H1 (cell line): ENCODE measurements at regions not wholly inside any gene's neighbourhood (a gene's known extent, or its start where the extent isn't known, plus 50 kb on each side); places are given as distances from the start of the nearest gene placed in this dataset.

ENCODE experiments used
- CTCF ChIA-PET: fragments of 300-600 bp; sonication (Branson Sonifier 250); formaldehyde crosslinking; loops from one replicate; lab custom pipeline; 2021; ENCODE audit not compliant: partially characterized antibody; lab: Charles Lee
- POLR2A ChIA-PET: fragments of 300-600 bp; sonication (Branson Sonifier 250); formaldehyde crosslinking; loops from one replicate; lab custom pipeline; 2021; ENCODE audit warnings: inconsistent platforms; ENCODE audit not compliant: partially characterized antibody; lab: Charles Lee
- DNase-seq, 2 experiments: peaks; one replicate each; pipeline versions ENCODE4 v3.0.0 to v3.0.0-alpha.2; 2010 to 2022; ENCODE audit warnings: low spot score in 2 of 2, low read depth in 1 of 2, mixed read lengths in 1 of 2
- FAIRE-seq: peaks from 2 replicates; lab custom pipeline; 2011; peaks lifted over from hg19 to GRCh38; lab: Jason Lieb, UNC
- H2AFZ ChIP-seq: 2 replicates; pipeline ENCODE4 v1.8.1; 2012; ENCODE audit warnings: low read length, inconsistent platforms
- H2AK5ac ChIP-seq: 2 replicates; pipeline ENCODE4 v1.6.1; 2013; ENCODE audit warnings: low read depth, low read length
- H2BK120ac ChIP-seq: replicated peaks from 2 replicates; pipeline ENCODE3; 2013; ENCODE audit warnings: low read depth, low read length, inconsistent platforms
- H2BK12ac ChIP-seq: 2 replicates; pipeline ENCODE4 v1.6.1; 2013; ENCODE audit warnings: low read depth, low read length
- H2BK15ac ChIP-seq: 2 replicates; pipeline ENCODE4 v1.6.1; 2013; ENCODE audit warnings: low read length
- H2BK20ac ChIP-seq: 2 replicates; pipeline ENCODE4 v1.6.1; 2013; ENCODE audit warnings: low read length
- H2BK5ac ChIP-seq: 2 replicates; pipeline ENCODE4 v1.6.1; 2013; ENCODE audit warnings: low read depth, low read length
- H3K14ac ChIP-seq: 2 replicates; pipeline ENCODE4 v1.6.1; 2013; ENCODE audit warnings: inconsistent platforms; ENCODE audit not compliant: insufficient read length
- H3K18ac ChIP-seq: 2 replicates; pipeline ENCODE4 v1.6.1; 2013; ENCODE audit warnings: low read length; ENCODE audit errors: extremely low read depth
- H3K23ac ChIP-seq: 2 replicates; pipeline ENCODE4 v1.6.1; 2013; ENCODE audit warnings: inconsistent platforms; ENCODE audit not compliant: insufficient read length
- H3K23me2 ChIP-seq: 2 replicates; pipeline ENCODE4 v1.6.1; 2013; ENCODE audit warnings: low read depth, low read length
- H3K27ac ChIP-seq: 2 replicates; pipeline ENCODE4 v1.6.1; 2011; ENCODE audit warnings: low read depth, low read length, inconsistent platforms
- H3K27me3 ChIP-seq, 4 experiments: replicated peaks in 1 of 4; 1 replicate in 1 of 4; 2 replicates in 3 of 4; pipeline versions ENCODE4 v1.6.1 to v1.8.1; 2011 to 2013; ENCODE audit warnings: low read length in 3 of 4, mild to moderate bottlenecking in 3 of 4, inconsistent platforms in 2 of 4, mixed read lengths in 2 of 4, moderate library complexity in 1 of 4; ENCODE audit not compliant: control insufficient read depth in 3 of 4, insufficient read depth in 3 of 4; ENCODE audit errors: extremely low read depth in 1 of 4
- H3K36me3 ChIP-seq, 4 experiments: 2 replicates each; pipeline versions ENCODE4 v1.6.1 to v1.8.1; 2011 to 2013; ENCODE audit warnings: mild to moderate bottlenecking in 4 of 4, low read length in 3 of 4, moderate library complexity in 2 of 4, control low read depth in 1 of 4, inconsistent platforms in 1 of 4; ENCODE audit not compliant: insufficient read depth in 4 of 4, control insufficient read depth in 2 of 4
- H3K4ac ChIP-seq: replicated peaks from 2 replicates; pipeline ENCODE3; 2013; ENCODE audit warnings: low read length, low read depth, mixed read lengths, inconsistent platforms; ENCODE audit not compliant: insufficient read length
- H3K4me1 ChIP-seq, 4 experiments: replicated peaks in 1 of 4; 1 replicate in 1 of 4; 2 replicates in 3 of 4; pipeline versions ENCODE4 v1.6.1 to v1.8.1; 2011 to 2013; ENCODE audit warnings: low read length in 3 of 4, inconsistent platforms in 2 of 4, mixed read lengths in 1 of 4; ENCODE audit not compliant: insufficient read depth in 4 of 4, control insufficient read depth in 3 of 4
- H3K4me2 ChIP-seq, 2 experiments: 2 replicates each; pipeline versions ENCODE4 v1.6.1 to v1.8.1; 2011 to 2013; ENCODE audit warnings: low read depth in 2 of 2, low read length in 2 of 2, control low read depth in 1 of 2, inconsistent platforms in 1 of 2, mild to moderate bottlenecking in 1 of 2; ENCODE audit not compliant: insufficient read depth in 1 of 2
- H3K4me3 ChIP-seq, 4 experiments: fragments of 200-600, 300-600 bp in 1 of 4; sonication (generic), shearing (Covaris generic), sonication (Bioruptor Twin) in 1 of 4; 2 replicates each; pipeline versions ENCODE4 v1.5.1 to v1.8.1; 2011 to 2016; ENCODE audit warnings: low read length in 4 of 4, low read depth in 3 of 4, control low read depth in 2 of 4, inconsistent platforms in 2 of 4, mild to moderate bottlenecking in 2 of 4, mixed read lengths in 1 of 4, moderate library complexity in 1 of 4; ENCODE audit not compliant: insufficient read depth in 2 of 4; ENCODE audit errors: extremely low read depth in 1 of 4
- H3K56ac ChIP-seq: replicated peaks from 2 replicates; pipeline ENCODE3; 2013; ENCODE audit warnings: low read depth, mild to moderate bottlenecking, mixed read lengths, low read length, inconsistent platforms; ENCODE audit not compliant: insufficient read length
- H3K79me1 ChIP-seq: 2 replicates; pipeline ENCODE4 v1.6.1; 2013; ENCODE audit warnings: low read depth, low read length, control low read depth
- H3K79me2 ChIP-seq, 2 experiments: 2 replicates each; pipeline versions ENCODE4 v1.6.1 to v1.8.1; 2012 to 2013; ENCODE audit warnings: low read length in 2 of 2, mild to moderate bottlenecking in 2 of 2, inconsistent platforms in 1 of 2; ENCODE audit not compliant: insufficient read depth in 2 of 2, control insufficient read depth in 1 of 2
- H3K9ac ChIP-seq, 4 experiments: replicated peaks in 1 of 4; 1 replicate in 1 of 4; 2 replicates in 3 of 4; pipeline versions ENCODE4 v1.6.1 to v1.8.1; 2011 to 2013; ENCODE audit warnings: low read depth in 3 of 4, low read length in 3 of 4, control low read depth in 2 of 4, mild to moderate bottlenecking in 2 of 4, moderate library complexity in 2 of 4, inconsistent platforms in 1 of 4; ENCODE audit errors: extremely low read depth in 1 of 4
- H3K9me3 ChIP-seq, 2 experiments: 2 replicates each; pipeline versions ENCODE4 v1.6.1 to v1.8.1; 2012 to 2013; ENCODE audit warnings: mild to moderate bottlenecking in 2 of 2, moderate library complexity in 2 of 2, control low read depth in 1 of 2, inconsistent platforms in 1 of 2, low read depth in 1 of 2, low read length in 1 of 2, mixed read lengths in 1 of 2; ENCODE audit not compliant: insufficient read depth in 2 of 2
- H4K20me1 ChIP-seq, 2 experiments: replicated peaks in 1 of 2; 2 replicates each; pipeline versions ENCODE3 to v1.8.1; 2011 to 2013; ENCODE audit warnings: inconsistent platforms in 2 of 2, low read length in 2 of 2, mild to moderate bottlenecking in 1 of 2; ENCODE audit not compliant: insufficient read depth in 2 of 2, control insufficient read depth in 1 of 2
- H4K5ac ChIP-seq: 2 replicates; pipeline ENCODE4 v1.6.1; 2013; ENCODE audit warnings: low read length, low read depth, mixed read lengths, inconsistent platforms; ENCODE audit not compliant: insufficient read length
- H4K8ac ChIP-seq: 2 replicates; pipeline ENCODE4 v1.8.0; 2013; ENCODE audit warnings: mild to moderate bottlenecking, moderate library complexity, low read length, inconsistent platforms; ENCODE audit not compliant: insufficient read depth; ENCODE audit errors: extremely low read depth
- H4K91ac ChIP-seq: replicated peaks from 2 replicates; pipeline ENCODE3; 2013; ENCODE audit warnings: low read length, mixed read lengths, inconsistent platforms; ENCODE audit not compliant: insufficient read length
- EGR1 ChIP-seq: IDR thresholded peaks from 2 replicates; pipeline ENCODE4 v1.6.1; 2011; ENCODE audit warnings: low read depth, low read length, borderline replicate concordance
- PHF8 ChIP-seq: fragments of 200-600 bp; sonication (generic); conservative IDR thresholded peaks from 2 replicates; pipeline ENCODE4 v1.7.1; 2012; ENCODE audit warnings: low read depth, mild to moderate bottlenecking, inconsistent platforms, low read length, moderate library complexity
- POLR2A ChIP-seq, 2 experiments: IDR thresholded peaks; 1 replicate in 1 of 2; 2 replicates in 1 of 2; pipeline ENCODE4 v1.6.1; 2011; ENCODE audit warnings: low read depth in 2 of 2, low read length in 2 of 2, mild to moderate bottlenecking in 2 of 2; ENCODE audit errors: control extremely low read depth in 1 of 2
- SP4 ChIP-seq: IDR thresholded peaks from 2 replicates; pipeline ENCODE4 v1.6.1; 2012; ENCODE audit warnings: low read length, inconsistent platforms
- TBP ChIP-seq: IDR thresholded peaks from 2 replicates; pipeline ENCODE4 v1.6.1; 2011; ENCODE audit warnings: low read depth, low read length, improper control_type of control experiment
- WGBS, 2 experiments: shearing (Covaris generic) in 1 of 2; methylation state at CpG; one replicate each; pipeline versions ENCODE4 v1.1.6 to v1.1.7; 2013 to 2015; ENCODE audit warnings: low lambda C conversion rate in 2 of 2, mixed read lengths in 2 of 2, inconsistent platforms in 1 of 2, low coverage in 1 of 2, missing lambda C conversion rate in 1 of 2; ENCODE audit not compliant: insufficient replicate concordance in 2 of 2, insufficient coverage in 1 of 2, insufficient read length in 1 of 2; ENCODE audit errors: extremely low coverage in 1 of 2, missing lambda C conversion rate in 1 of 2; 5-methylcytosine and 5-hydroxymethylcytosine counted together

DNA sequence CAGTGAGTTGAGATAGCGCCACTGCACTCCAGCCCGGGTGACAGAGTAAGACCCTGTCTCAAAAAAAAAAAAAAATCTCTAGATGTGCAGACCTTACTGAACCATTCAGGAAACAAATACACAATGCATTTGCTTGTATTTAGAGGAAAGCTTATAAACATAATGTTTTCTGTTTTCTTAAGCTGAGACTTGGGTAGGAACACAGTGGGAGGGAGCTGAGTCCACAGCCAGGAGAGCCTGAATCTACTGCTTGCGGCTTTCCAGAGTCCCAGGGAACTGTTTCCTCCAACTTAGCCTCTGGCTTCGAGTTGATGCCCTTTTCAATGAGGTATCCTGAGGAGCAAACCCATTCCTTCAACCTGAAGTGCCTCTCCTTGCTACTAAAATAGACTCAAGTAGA lies 83.0 kb upstream of the PITRM1 start:
- Histone ChIP-seq H3K14ac (no peak overlapping the region), H2BK20ac (no peak overlapping the region), H3K4ac (no peak overlapping the region), H3K36me3 (no peaks in the 10 kb centered on the region), H2AK5ac (no peak overlapping the region), H3K23ac (no peak overlapping the region), H4K91ac (no peak overlapping the region), H3K23me2 (peaks cover 5% of the 10 kb centered on the region; the same call in 1 of the 2 replicates), H3K27me3 (no peaks in the 10 kb centered on the region; a peak in 1 of 7 replicates), H3K56ac (no peak overlapping the region), H3K4me2 (no peak overlapping the region), H4K20me1 (no peaks in the 10 kb centered on the region), H2BK15ac (no peak overlapping the region), H3K9me3 (no peaks in the 10 kb centered on the region), H3K79me1 (no peaks in the 10 kb centered on the region), H3K27ac (no peak overlapping the region), H3K4me1 (peaks cover 0 to 2% (median 0%) of the 10 kb centered on the region in 4 experiments; a peak in 1 of 7 replicates), H3K9ac (no peak overlapping the region), H3K4me3 (no peak overlapping the region), H2AFZ (no peak overlapping the region), H4K8ac (no peak overlapping the region), H3K18ac (no peak overlapping the region), H2BK5ac (no peak overlapping the region), H3K79me2 (no peaks in the 10 kb centered on the region), H2BK120ac (no peak overlapping the region), H4K5ac (no peak overlapping the region), H2BK12ac (no peak overlapping the region)
- CTCF ChIA-PET, result interaction anchor here (0.6 kb wide), 2 partner anchors 11 to 556 kb away, joined by 3 to 4 read pairs; no protein-coding TSS in a partner anchor
- DNase-seq (no peak), FAIRE-seq (no peak)
- POLR2A ChIA-PET, result interaction anchor here (0.6 kb wide), 3 partner anchors 10 to 463 kb away, joined by 3 to 4 read pairs (median 3); no protein-coding TSS in a partner anchor
- 96% methylated on average over 4 of the region's 4 CpGs; no CpG with 5 or more reads in 1 of the 2 experiments for WGBS, 2 experiments
- TF ChIP-seq EGR1 (no peak), PHF8 (no peak), TBP (no peak), POLR2A (IDR thresholded peaks at IDR 0.05; ENCODE audit: control extremely low read depth in 1 of 2, low read depth in 2 of 2, low read length in 2 of 2) (no peak), SP4 (no peak)
